Endothelial cell of umbilical vein (primary cell): ENCODE measurements at regions not wholly inside any gene's neighbourhood (a gene's known extent, or its start where the extent isn't known, plus 50 kb on each side); places are given as distances from the start of the nearest gene placed in this dataset.

Experiments used
- BruUV-seq: library from RNA; stranded (reverse); fragments of 400-500 nt; replicated peaks from 2 replicates; lab custom pipeline; 2021; lab: Mats Ljungman, UMichigan
- CTCF ChIA-PET: fragments of 300-600, 350-600 bp; sonication (Branson Sonifier 250); formaldehyde crosslinking; loops from one replicate; lab custom pipeline; 2021; ENCODE audit warnings: antibody characterized with exemption, inconsistent platforms; lab: Charles Lee
- POLR2A ChIA-PET: fragments of 300-600, 350-600 bp; sonication (Branson Sonifier 250); formaldehyde crosslinking; loops from one replicate; lab custom pipeline; 2021; ENCODE audit warnings: antibody characterized with exemption, inconsistent platforms; lab: Charles Lee
- DNase-seq: peaks from one replicate; pipeline ENCODE4 v3.0.0-alpha.2; 2011; ENCODE audit warnings: low read depth, low spot score
- FAIRE-seq: peaks from 2 replicates; lab custom pipeline; 2011; peaks lifted over from hg19 to GRCh38; lab: Jason Lieb, UNC
- H2AFZ ChIP-seq: 2 replicates; pipeline ENCODE4 v1.6.0; 2012; ENCODE audit warnings: low read depth, low read length, control low read depth, inconsistent platforms
- H3K27ac ChIP-seq: 2 replicates; pipeline ENCODE4 v1.5.1; 2011; ENCODE audit warnings: low read depth, mild to moderate bottlenecking, control low read depth, low read length, moderate library complexity; ENCODE audit not compliant: insufficient read depth
- H3K27me3 ChIP-seq, 2 experiments: 2 replicates each; pipeline versions ENCODE4 v1.6.0 to v1.6.1; 2011; ENCODE audit warnings: low read length in 2 of 2, mixed read lengths in 1 of 2; ENCODE audit not compliant: control insufficient read depth in 2 of 2, insufficient read depth in 2 of 2
- H3K36me3 ChIP-seq, 2 experiments: 2 replicates in 1 of 2; 3 replicates in 1 of 2; pipeline ENCODE4 v1.5.1; 2011; ENCODE audit warnings: low read length in 2 of 2, mild to moderate bottlenecking in 1 of 2, moderate library complexity in 1 of 2; ENCODE audit not compliant: control insufficient read depth in 2 of 2, insufficient read depth in 2 of 2; ENCODE audit errors: extremely low read depth in 1 of 2
- H3K4me1 ChIP-seq: 3 replicates; pipeline ENCODE4 v1.5.1; 2011; ENCODE audit warnings: mild to moderate bottlenecking, low read length; ENCODE audit not compliant: control insufficient read depth, insufficient read depth; ENCODE audit errors: extremely low read depth
- H3K4me2 ChIP-seq: 2 replicates; pipeline ENCODE4 v1.6.1; 2011; ENCODE audit warnings: low read length, control low read depth, mixed read lengths; ENCODE audit not compliant: insufficient read depth
- H3K4me3 ChIP-seq, 3 experiments: fragments of 200-600 bp in 1 of 3; sonication (generic), shearing (Covaris generic) in 1 of 3; replicated peaks in 1 of 3; 2 replicates each; pipeline ENCODE4 v1.5.1; 2011 to 2016; ENCODE audit warnings: control low read depth in 3 of 3, low read length in 3 of 3, mild to moderate bottlenecking in 2 of 3, inconsistent platforms in 1 of 3, low read depth in 1 of 3, moderate library complexity in 1 of 3; ENCODE audit not compliant: insufficient read depth in 1 of 3
- H3K79me2 ChIP-seq: 2 replicates; pipeline ENCODE4 v1.6.0; 2012; ENCODE audit warnings: low read length, inconsistent platforms; ENCODE audit not compliant: control insufficient read depth, insufficient read depth
- H3K9ac ChIP-seq: replicated peaks from 2 replicates; pipeline ENCODE3; 2011; ENCODE audit warnings: low read length, control low read depth; ENCODE audit not compliant: insufficient read depth; ENCODE audit errors: extremely low read depth
- H3K9me1 ChIP-seq: replicated peaks from 3 replicates; pipeline ENCODE4 v1.6.0; 2011; ENCODE audit warnings: mild to moderate bottlenecking, low read length; ENCODE audit not compliant: control insufficient read depth, insufficient read depth; ENCODE audit errors: extremely low read depth
- H3K9me3 ChIP-seq: replicated peaks from 2 replicates; pipeline ENCODE4 v1.5.1; 2012; ENCODE audit warnings: low read length, inconsistent platforms; ENCODE audit not compliant: control insufficient read depth, insufficient read depth
- H4K20me1 ChIP-seq: replicated peaks from 2 replicates; pipeline ENCODE3; 2011; ENCODE audit warnings: mild to moderate bottlenecking, low read length; ENCODE audit not compliant: control insufficient read depth, insufficient read depth; ENCODE audit errors: extremely low read depth
- EZH2 ChIP-seq: IDR thresholded peaks from 2 replicates; pipeline ENCODE4 v1.6.1; 2012; ENCODE audit warnings: borderline replicate concordance, low read depth, mild to moderate bottlenecking, moderate library complexity, low read length, inconsistent platforms; ENCODE audit not compliant: severe bottlenecking
- GATA2 ChIP-seq: IDR thresholded peaks from 2 replicates; pipeline ENCODE4 v1.7.0; 2011; ENCODE audit warnings: low read depth, mild to moderate bottlenecking, moderate library complexity, mixed read lengths, low read length; ENCODE audit not compliant: insufficient read length, insufficient read depth
- JUN ChIP-seq: IDR thresholded peaks from 2 replicates; pipeline ENCODE4 v1.6.1; 2011; ENCODE audit warnings: borderline replicate concordance, low read depth; ENCODE audit not compliant: insufficient read length, insufficient read depth
- MYC ChIP-seq: IDR thresholded peaks from one replicate; pipeline ENCODE4 v1.6.1; 2011; ENCODE audit warnings: mild to moderate bottlenecking, low read depth, low read length
- POLR2A ChIP-seq: IDR thresholded peaks from 2 replicates; pipeline ENCODE4 v1.6.1; 2012; ENCODE audit warnings: low read depth, mild to moderate bottlenecking, control low read depth, low read length
- POLR2AphosphoS5 ChIP-seq: IDR thresholded peaks from 2 replicates; pipeline ENCODE4 v1.6.1; 2012; ENCODE audit warnings: low read depth, mild to moderate bottlenecking, control low read depth, low read length, moderate library complexity; ENCODE audit not compliant: insufficient read depth
- dilution Hi-C: fragments of 300-500 bp; cut with MboI; formaldehyde crosslinking; loops from one replicate; pipeline ENCODE4 v1.15.0; 2019; ENCODE audit warnings: low sequenced_read_pairs; ENCODE audit not compliant: extremely low pct_ligation_motif_present
- intact Hi-C: fragments of 100-400 bp; cut with micrococcal nuclease; formaldehyde crosslinking; loops from one replicate; pipeline ENCODE4 v1.10.0; 2022
- TF ChIP-seq, protein P1 (sequence below), 2 donors: IDR thresholded peaks; 1 replicate in 1 of 2; 2 replicates in 1 of 2; pipeline ENCODE4 v1.5.1; 2011; ENCODE audit warnings: low read length in 2 of 2, mild to moderate bottlenecking in 2 of 2, moderate library complexity in 2 of 2, control low read depth in 1 of 2, inconsistent platforms in 1 of 2, low read depth in 1 of 2; ENCODE audit not compliant: insufficient read depth in 1 of 2; ENCODE audit errors: extremely low read depth in 1 of 2

DNA sequence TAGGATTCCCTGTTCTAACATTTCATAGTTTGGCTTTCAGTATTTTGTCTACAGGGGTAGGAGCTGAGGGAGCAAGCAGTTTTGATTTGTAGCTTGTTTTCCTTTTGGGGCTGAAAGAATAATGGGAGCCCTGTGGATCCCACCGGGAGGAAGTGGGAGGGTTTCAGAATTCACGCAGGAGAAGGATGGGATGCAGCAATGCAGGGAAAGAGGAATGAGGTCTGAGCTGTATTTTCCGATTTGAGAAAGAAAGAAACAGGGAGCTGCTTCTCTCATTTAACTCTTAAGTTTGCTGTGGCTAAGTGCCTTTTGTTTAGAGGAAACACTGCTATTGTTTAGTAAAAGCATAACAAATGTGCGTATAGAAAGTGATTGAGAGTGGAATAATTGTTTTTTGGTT, 141.0 kb downstream of the ADCYAP1 start:
- Histone ChIP-seq H3K9me3 (no peaks in the 10 kb centered on the region), H3K4me3 (no peak overlapping the region), H2AFZ (peak overlapping the region; percentile 33), H3K27ac (no peak overlapping the region), H4K20me1 (no peaks in the 10 kb centered on the region), H3K9me1 (no peaks in the 10 kb centered on the region), H3K27me3 (no peaks in the 10 kb centered on the region), H3K4me1 (peaks cover 7% of the 10 kb centered on the region), H3K36me3 (no peaks in the 10 kb centered on the region), H3K79me2 (no peaks in the 10 kb centered on the region), H3K4me2 (no peak overlapping the region), H3K9ac (no peak overlapping the region)
- FAIRE-seq: no peak
- intact Hi-C loops (no loop called here), dilution Hi-C loops (no loop called here)
- TF ChIP-seq EZH2 (no peak), GATA2 (no peak), POLR2A (no peak)
- DNase-seq: peak; percentile 13
- ChIA-PET CTCF (interaction anchor here (1.2 kb wide), 1 partner anchor 8 kb away, joined by 4 read pairs; no protein-coding TSS in a partner anchor), POLR2A (no interaction called here)
- no TSS peak for BruUV-seq

DNA sequence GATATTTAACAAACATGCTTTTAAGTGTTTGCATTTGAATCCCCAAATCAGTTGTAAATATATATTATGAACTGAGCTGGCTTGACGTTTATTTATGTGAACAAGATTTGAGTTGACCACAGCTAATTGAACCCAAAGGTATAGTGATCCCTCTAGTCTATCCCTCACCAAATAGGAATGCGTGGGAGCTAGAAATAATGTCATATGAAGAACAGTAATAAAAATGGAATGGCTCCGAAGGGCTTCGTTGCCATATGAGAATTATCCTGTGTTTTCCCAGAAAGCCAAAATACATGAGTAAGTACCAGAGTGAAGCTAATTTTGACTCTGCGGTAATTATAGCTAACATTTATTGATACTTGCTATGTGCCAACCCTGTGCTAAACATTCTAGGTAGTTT, 142.7 kb downstream of the ADCYAP1 start:
- Histone ChIP-seq H3K4me3 (no peak overlapping the region), H3K27me3 (no peaks in the 10 kb centered on the region), H3K36me3 (no peaks in the 10 kb centered on the region), H3K9ac (no peak overlapping the region), H3K27ac (no peak overlapping the region), H3K4me2 (no peak overlapping the region), H3K4me1 (peaks cover 7% of the 10 kb centered on the region), H3K79me2 (no peaks in the 10 kb centered on the region), H3K9me1 (no peaks in the 10 kb centered on the region), H2AFZ (no peak overlapping the region), H3K9me3 (no peaks in the 10 kb centered on the region), H4K20me1 (no peaks in the 10 kb centered on the region)
- DNase-seq: no peak
- dilution Hi-C loops (no loop called here), intact Hi-C loops (no loop called here)
- ChIA-PET POLR2A (no interaction called here), CTCF (no interaction called here)
- no TSS peak for BruUV-seq
- TF ChIP-seq, protein P1, sequence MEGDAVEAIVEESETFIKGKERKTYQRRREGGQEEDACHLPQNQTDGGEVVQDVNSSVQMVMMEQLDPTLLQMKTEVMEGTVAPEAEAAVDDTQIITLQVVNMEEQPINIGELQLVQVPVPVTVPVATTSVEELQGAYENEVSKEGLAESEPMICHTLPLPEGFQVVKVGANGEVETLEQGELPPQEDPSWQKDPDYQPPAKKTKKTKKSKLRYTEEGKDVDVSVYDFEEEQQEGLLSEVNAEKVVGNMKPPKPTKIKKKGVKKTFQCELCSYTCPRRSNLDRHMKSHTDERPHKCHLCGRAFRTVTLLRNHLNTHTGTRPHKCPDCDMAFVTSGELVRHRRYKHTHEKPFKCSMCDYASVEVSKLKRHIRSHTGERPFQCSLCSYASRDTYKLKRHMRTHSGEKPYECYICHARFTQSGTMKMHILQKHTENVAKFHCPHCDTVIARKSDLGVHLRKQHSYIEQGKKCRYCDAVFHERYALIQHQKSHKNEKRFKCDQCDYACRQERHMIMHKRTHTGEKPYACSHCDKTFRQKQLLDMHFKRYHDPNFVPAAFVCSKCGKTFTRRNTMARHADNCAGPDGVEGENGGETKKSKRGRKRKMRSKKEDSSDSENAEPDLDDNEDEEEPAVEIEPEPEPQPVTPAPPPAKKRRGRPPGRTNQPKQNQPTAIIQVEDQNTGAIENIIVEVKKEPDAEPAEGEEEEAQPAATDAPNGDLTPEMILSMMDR (IDR thresholded peaks at IDR 0.05; ENCODE audit: extremely low read depth in 1 of 2, insufficient read depth in 1 of 2, low read depth in 1 of 2, low read length in 2 of 2): no peak
- no peak for TF ChIP-seq MYC
- TF ChIP-seq JUN: no peak
- no peak for TF ChIP-seq POLR2AphosphoS5
- TF ChIP-seq EZH2: no peak
- FAIRE-seq: no peak
